MCF 10A (cell line): ENCODE measurements at regions not wholly inside any gene's neighbourhood (a gene's known extent, or its start where the extent isn't known, plus 50 kb on each side); places are given as distances from the start of the nearest gene placed in this dataset.
A peak's percentile ranks its signal among the peaks of the same experiment; 100 is the strongest.

Experiments used
- BruUV-seq: library from RNA; stranded (reverse); fragments of 400-500 nt; replicated peaks from 2 replicates; lab custom pipeline; 2021; lab: Mats Ljungman, UMichigan
- CTCF ChIA-PET: fragments of 300-600 bp; sonication (Branson Sonifier 250); formaldehyde crosslinking; extraction: SDS; loops from one replicate; lab custom pipeline; 2021; ENCODE audit warnings: antibody characterized with exemption, inconsistent platforms; lab: Yijun Ruan, JAX
- POLR2A ChIA-PET: fragments of 300-600, 350-650 bp; sonication (Branson Sonifier 250); formaldehyde crosslinking; extraction: SDS; loops from one replicate; lab custom pipeline; 2020; ENCODE audit warnings: antibody characterized with exemption, inconsistent platforms; lab: Yijun Ruan, JAX
- DNase-seq: peaks from one replicate; pipeline ENCODE4 v3.0.0-alpha.2; 2018; ENCODE audit not compliant: unreplicated experiment
- H3K27ac Mint-ChIP-seq: one replicate; pipeline ENCODE4 v1.8.0; 2022; ENCODE audit warnings: mild to moderate bottlenecking, low read depth, mixed read lengths; ENCODE audit not compliant: unreplicated experiment
- H3K27me3 Mint-ChIP-seq: one replicate; pipeline ENCODE4 v1.8.0; 2022; ENCODE audit warnings: mixed read lengths; ENCODE audit not compliant: insufficient read depth, unreplicated experiment
- H3K36me3 Mint-ChIP-seq: one replicate; pipeline ENCODE4 v1.8.0; 2022; ENCODE audit warnings: mild to moderate bottlenecking, moderate library complexity, mixed read lengths; ENCODE audit not compliant: insufficient read depth, unreplicated experiment
- H3K4me1 Mint-ChIP-seq: one replicate; pipeline ENCODE4 v1.8.0; 2022; ENCODE audit warnings: mixed read lengths; ENCODE audit not compliant: insufficient read depth, unreplicated experiment
- H3K4me3 Mint-ChIP-seq: one replicate; pipeline ENCODE4 v1.8.0; 2022; ENCODE audit warnings: mild to moderate bottlenecking, moderate library complexity, mixed read lengths; ENCODE audit not compliant: unreplicated experiment
- H3K9me3 Mint-ChIP-seq: one replicate; pipeline ENCODE4 v1.8.0; 2022; ENCODE audit warnings: mixed read lengths; ENCODE audit not compliant: unreplicated experiment
- intact Hi-C: fragments of 100-400 bp; cut with micrococcal nuclease; formaldehyde crosslinking; loops from 2 replicates; pipeline ENCODE4 v1.14.1; 2022
- TF ChIP-seq, protein P1 (sequence below): fragments of 200-600 bp; IDR thresholded peaks from one replicate; pipeline ENCODE4 v1.8.0; 2022; ENCODE audit warnings: antibody characterized with exemption, mild to moderate bottlenecking; ENCODE audit not compliant: unreplicated experiment

DNA sequence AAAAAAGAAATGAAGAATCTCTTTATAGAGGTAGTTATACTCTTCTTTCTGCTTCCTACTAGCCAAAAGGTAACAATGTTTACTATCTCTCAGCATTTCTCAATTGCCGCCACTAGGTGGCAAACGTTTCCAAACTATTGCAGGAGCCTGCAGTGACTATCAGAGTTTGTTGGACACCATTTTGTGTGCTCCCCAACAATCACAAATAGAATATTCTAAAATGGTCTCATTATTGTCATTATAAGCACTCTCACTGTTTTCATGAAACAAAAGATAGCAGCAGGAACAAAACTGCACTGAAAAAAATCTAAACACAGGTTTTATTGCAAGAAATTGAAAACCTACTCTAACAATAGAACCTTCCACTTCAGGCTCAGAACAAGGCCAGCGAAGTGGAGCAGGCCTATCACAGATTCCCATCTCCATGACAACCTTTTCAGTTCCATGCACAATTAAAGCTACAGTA, 83.9 kb upstream of the PLPPR4 start:
- Mint-ChIP-seq H3K27me3 (no peaks in the 10 kb centered on the region), H3K27ac (no peak overlapping the region), H3K4me1 (no peaks in the 10 kb centered on the region), H3K36me3 (no peaks in the 10 kb centered on the region), H3K9me3 (no peaks in the 10 kb centered on the region), H3K4me3 (no peak overlapping the region)
- DNase-seq = peak; percentile 79
- intact Hi-C loops = loop anchor here (1.0 to 2.0 kb wide), 6 partner anchors 301 to 1279 kb away; no protein-coding TSS in a partner anchor
- POLR2A ChIA-PET = interaction anchor here (0.6 to 0.9 kb wide), 4 partner anchors 300 to 364 kb away, joined by 3 to 7 read pairs (median 3); no protein-coding TSS in a partner anchor
- TF ChIP-seq, protein P1, sequence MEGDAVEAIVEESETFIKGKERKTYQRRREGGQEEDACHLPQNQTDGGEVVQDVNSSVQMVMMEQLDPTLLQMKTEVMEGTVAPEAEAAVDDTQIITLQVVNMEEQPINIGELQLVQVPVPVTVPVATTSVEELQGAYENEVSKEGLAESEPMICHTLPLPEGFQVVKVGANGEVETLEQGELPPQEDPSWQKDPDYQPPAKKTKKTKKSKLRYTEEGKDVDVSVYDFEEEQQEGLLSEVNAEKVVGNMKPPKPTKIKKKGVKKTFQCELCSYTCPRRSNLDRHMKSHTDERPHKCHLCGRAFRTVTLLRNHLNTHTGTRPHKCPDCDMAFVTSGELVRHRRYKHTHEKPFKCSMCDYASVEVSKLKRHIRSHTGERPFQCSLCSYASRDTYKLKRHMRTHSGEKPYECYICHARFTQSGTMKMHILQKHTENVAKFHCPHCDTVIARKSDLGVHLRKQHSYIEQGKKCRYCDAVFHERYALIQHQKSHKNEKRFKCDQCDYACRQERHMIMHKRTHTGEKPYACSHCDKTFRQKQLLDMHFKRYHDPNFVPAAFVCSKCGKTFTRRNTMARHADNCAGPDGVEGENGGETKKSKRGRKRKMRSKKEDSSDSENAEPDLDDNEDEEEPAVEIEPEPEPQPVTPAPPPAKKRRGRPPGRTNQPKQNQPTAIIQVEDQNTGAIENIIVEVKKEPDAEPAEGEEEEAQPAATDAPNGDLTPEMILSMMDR = peak; percentile 70
- CTCF ChIA-PET = interaction anchor here (0.5 to 7.1 kb wide), 55 partner anchors 9 to 1278 kb away, joined by 3 to 128 read pairs (median 4); partner anchors contain the start of genes PALMD and SNX7
- BruUV-seq = no TSS peak

- Mint-ChIP-seq H3K27ac (no peak overlapping the region), H3K4me3 (no peak overlapping the region), H3K4me1 (no peaks in the 10 kb centered on the region), H3K36me3 (no peaks in the 10 kb centered on the region), H3K9me3 (no peaks in the 10 kb centered on the region), H3K27me3 (no peaks in the 10 kb centered on the region)
- ChIA-PET POLR2A (interaction anchor here (0.6 to 1.2 kb wide), 5 partner anchors 300 to 364 kb away, joined by 3 to 7 read pairs (median 3); no protein-coding TSS in a partner anchor), CTCF (interaction anchor here (0.5 to 7.1 kb wide), 56 partner anchors 9 to 1278 kb away, joined by 3 to 128 read pairs (median 4); partner anchors contain the start of genes PALMD and SNX7)
- no peak for DNase-seq
- TF ChIP-seq, protein P1 = no peak
- no TSS peak for BruUV-seq
- intact Hi-C loops = loop anchor here (1.0 to 2.0 kb wide), 6 partner anchors 300 to 1278 kb away; no protein-coding TSS in a partner anchor
These were observed 83.4 kb upstream of the PLPPR4 start for GRCh38 chr1:99180915-99181314.

DNA sequence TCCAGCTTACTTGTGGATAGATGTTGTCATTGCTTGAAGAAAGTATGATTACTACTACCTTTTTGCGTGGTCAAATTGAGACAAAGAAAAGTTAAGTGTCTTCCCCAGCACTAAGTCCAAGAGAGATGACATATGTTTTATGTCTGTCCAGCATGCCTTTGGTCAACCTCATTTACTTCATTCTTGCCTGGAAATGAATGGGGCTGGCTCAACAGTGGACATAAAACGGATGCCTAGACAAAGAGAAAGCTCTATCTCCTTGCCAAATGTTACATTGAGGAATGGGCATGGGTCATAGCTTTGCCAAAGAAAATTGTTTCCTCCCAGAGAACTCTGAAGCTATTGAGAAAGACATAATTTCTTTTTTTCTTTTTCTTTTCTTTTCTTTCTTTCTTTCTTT, 82.4 kb upstream of the PLPPR4 start:
- intact Hi-C loops = loop anchor here (2.0 kb wide), 1 partner anchor 387 kb away; no protein-coding TSS in a partner anchor
- H3K9me3 Mint-ChIP-seq = no peaks in the 10 kb centered on the region
- no peak for DNase-seq
- H3K27me3 Mint-ChIP-seq = no peaks in the 10 kb centered on the region
- no peaks in the 10 kb centered on the region for H3K36me3 Mint-ChIP-seq
- ChIA-PET CTCF (interaction anchor here (0.6 to 7.1 kb wide), 13 partner anchors 16 to 1036 kb away, joined by 3 to 128 read pairs (median 5); no protein-coding TSS in a partner anchor), POLR2A (interaction anchor here (1.2 kb wide), 1 partner anchor 300 kb away, joined by 4 read pairs; no protein-coding TSS in a partner anchor)
- TF ChIP-seq, protein P1 = no peak
- no TSS peak for BruUV-seq
- H3K4me3 Mint-ChIP-seq = no peak overlapping the region
- H3K27ac Mint-ChIP-seq = no peak overlapping the region
- no peaks in the 10 kb centered on the region for H3K4me1 Mint-ChIP-seq

GRCh38 chr1:99185196-99185595, 79.1 kb upstream of the PLPPR4 start:
- H3K9me3 Mint-ChIP-seq = no peaks in the 10 kb centered on the region
- BruUV-seq = no TSS peak
- intact Hi-C loops = no loop called here
- DNase-seq = no peak
- H3K36me3 Mint-ChIP-seq = no peaks in the 10 kb centered on the region
- POLR2A ChIA-PET = no interaction called here
- TF ChIP-seq, protein P1 = no peak
- CTCF ChIA-PET = interaction anchor here (0.5 to 7.1 kb wide), 7 partner anchors 12 to 1606 kb away, joined by 3 to 128 read pairs (median 3); no protein-coding TSS in a partner anchor
- H3K4me1 Mint-ChIP-seq = no peaks in the 10 kb centered on the region
- H3K27me3 Mint-ChIP-seq = no peaks in the 10 kb centered on the region
- no peak overlapping the region for H3K4me3 Mint-ChIP-seq
- H3K27ac Mint-ChIP-seq = no peak overlapping the region
